Prostate gland (tissue), 2 donors: ENCODE measurements at regions not wholly inside any gene's neighbourhood (a gene's known extent, or its start where the extent isn't known, plus 50 kb on each side); places are given as distances from the start of the nearest gene placed in this dataset.
"Not testable (repeated sequence)": the region's sequence is repeated elsewhere in the genome, so short reads cannot be mapped to it uniquely, and the experiment has no call there.

Source experiments
- DNase-seq: peaks from one replicate; pipeline ENCODE4 v3.0.0-alpha.2; 2019; ENCODE audit warnings: low spot score
- H3K27ac ChIP-seq, 2 donors: fragments of 200-600 bp; sonication (generic); 2 replicates each; pipeline ENCODE4 v1.5.1; 2017 to 2019
- H3K27me3 ChIP-seq: fragments of 200-600 bp; sonication (generic); replicated peaks from 2 replicates; pipeline ENCODE4 v1.5.1; 2019; ENCODE audit not compliant: insufficient read depth
- H3K36me3 ChIP-seq, 2 donors: fragments of 200-600 bp; sonication (generic); 1 replicate in 1 of 2; 2 replicates in 1 of 2; pipeline versions ENCODE4 v1.5.1 to v1.8.1; 2017 to 2019
- H3K4me1 ChIP-seq: fragments of 200-600 bp; sonication (generic); replicated peaks from 2 replicates; pipeline ENCODE4 v1.5.1; 2019
- H3K4me3 ChIP-seq, 2 donors: fragments of 200-600 bp; sonication (generic); 2 replicates each; pipeline ENCODE4 v1.5.1; 2017 to 2019
- H3K9me3 ChIP-seq: fragments of 200-600 bp; sonication (generic); 2 replicates; pipeline ENCODE4 v1.5.1; 2017
- CTCF ChIP-seq, 4 experiments: fragments of 200-600 bp in 2 of 4; fragments of 450-650 bp in 2 of 4; sonication (generic) in 2 of 4; IDR thresholded peaks; 1 replicate in 3 of 4; 2 replicates in 1 of 4; pipeline ENCODE4 v1.5.1; 2016 to 2019; ENCODE audit warnings: antibody characterized with exemption in 4 of 4, mild to moderate bottlenecking in 2 of 4, moderate library complexity in 2 of 4
- POLR2A ChIP-seq: fragments of 450-650 bp; IDR thresholded peaks from one replicate; pipeline ENCODE4 v1.6.1; 2016; ENCODE audit warnings: antibody characterized with exemption, mild to moderate bottlenecking
- POLR2AphosphoS5 ChIP-seq: sonication (generic); formaldehyde crosslinking; IDR thresholded peaks from one replicate; pipeline ENCODE4 v1.6.1; 2017; ENCODE audit warnings: antibody characterized with exemption
- WGBS: methylation state at CpG from one replicate; pipeline ENCODE4 v1.1.5; 2018; 5-methylcytosine and 5-hydroxymethylcytosine counted together
- intact Hi-C: fragments of 100-400 bp; cut with DNase I; formaldehyde crosslinking; loops from one replicate; pipeline ENCODE4 v1.14.2; 2022

- H3K4me3 ChIP-seq: no peak overlapping the region
- no peaks in the 10 kb centered on the region for H3K36me3 ChIP-seq
- WGBS: 64% methylated on average over 5 of the region's 5 CpGs
- no peak overlapping the region for H3K27ac ChIP-seq
- intact Hi-C loops: no loop called here
- TF ChIP-seq CTCF (IDR thresholded peaks at IDR 0.05) (no peak), POLR2A (no peak), POLR2AphosphoS5 (no peak)
- no peaks in the 10 kb centered on the region for H3K27me3 ChIP-seq
- H3K4me1 ChIP-seq: no peaks in the 10 kb centered on the region
- H3K9me3 ChIP-seq: no peaks in the 10 kb centered on the region
- no peak for DNase-seq
These were observed 119.7 kb downstream of the ZNF281 start for GRCh38 chr1:200290010-200290685.

- intact Hi-C loops: no loop called here
- WGBS: 88% methylated on average over 5 of the region's 5 CpGs
- no peak overlapping the region for H3K4me3 ChIP-seq
- H3K4me1 ChIP-seq: no peaks in the 10 kb centered on the region
- H3K9me3 ChIP-seq: no peaks in the 10 kb centered on the region
- H3K27me3 ChIP-seq: no peaks in the 10 kb centered on the region
- TF ChIP-seq POLR2AphosphoS5: no peak
- no peak for TF ChIP-seq POLR2A
- no peak for TF ChIP-seq CTCF (IDR thresholded peaks at IDR 0.05)
- H3K36me3 ChIP-seq: no peaks in the 10 kb centered on the region
- no peak overlapping the region for H3K27ac ChIP-seq
- DNase-seq: no peak
These were observed 121.6 kb downstream of the ZNF281 start for GRCh38 chr1:200288226-200288625.

GRCh38 chr1:200284236-200284635 is 125.6 kb downstream of the ZNF281 start:
- not testable (repeated sequence) for H3K27ac ChIP-seq, H3K4me3 ChIP-seq, DNase-seq, H3K4me1 ChIP-seq, H3K36me3 ChIP-seq, H3K27me3 ChIP-seq, H3K9me3 ChIP-seq
- intact Hi-C loops: loop anchor here (5.0 kb wide), 1 partner anchor 203 kb away; no protein-coding TSS in a partner anchor
- WGBS: 99% methylated on average over 5 of the region's 5 CpGs

GRCh38 chr1:200282497-200283122 is 127.2 kb downstream of the ZNF281 start:
- H3K27me3 ChIP-seq: no peaks in the 10 kb centered on the region
- H3K27ac ChIP-seq: no peak overlapping the region
- WGBS: 86% methylated on average over 9 of the region's 9 CpGs
- DNase-seq: no peak
- no peaks in the 10 kb centered on the region for H3K9me3 ChIP-seq
- TF ChIP-seq POLR2A: no peak
- no peak for TF ChIP-seq CTCF (IDR thresholded peaks at IDR 0.05)
- no peak for TF ChIP-seq POLR2AphosphoS5
- intact Hi-C loops: loop anchor here (5.0 kb wide), 1 partner anchor 205 kb away; no protein-coding TSS in a partner anchor
- no peaks in the 10 kb centered on the region for H3K36me3 ChIP-seq
- no peaks in the 10 kb centered on the region for H3K4me1 ChIP-seq
- no peak overlapping the region for H3K4me3 ChIP-seq

- H3K4me3 ChIP-seq: no peak overlapping the region
- DNase-seq: no peak
- no peaks in the 10 kb centered on the region for H3K27me3 ChIP-seq
- intact Hi-C loops: loop anchor here (5.0 kb wide), 1 partner anchor 206 kb away; no protein-coding TSS in a partner anchor
- no peak overlapping the region for H3K27ac ChIP-seq
- H3K36me3 ChIP-seq: no peaks in the 10 kb centered on the region
- H3K4me1 ChIP-seq: no peaks in the 10 kb centered on the region
- WGBS: 90% methylated on average over 8 of the region's 8 CpGs
- TF ChIP-seq POLR2AphosphoS5: no peak
- TF ChIP-seq CTCF (IDR thresholded peaks at IDR 0.05): no peak
- no peak for TF ChIP-seq POLR2A
- no peaks in the 10 kb centered on the region for H3K9me3 ChIP-seq
These were observed 128.5 kb downstream of the ZNF281 start for GRCh38 chr1:200281201-200281835.
